ENCODE measurements at regions not wholly inside any gene's neighbourhood (a gene's known extent, or its start where the extent isn't known, plus 50 kb on each side); places are given as distances from the start of the nearest gene placed in this dataset.
"Not testable (repeated sequence)": the region's sequence is repeated elsewhere in the genome, so short reads cannot be mapped to it uniquely, and the experiment has no call there.

GRCh38 chr7:85682833-85683620 lies 496.2 kb upstream of the SEMA3D start:
- no peaks in the 10 kb centered on the region for H4K20me1 ChIP-seq (ENCODE audit: control insufficient read depth, insufficient read depth, low read depth, low read length)
- H3K9me3 ChIP-seq (ENCODE audit: control insufficient read depth, insufficient read depth, low read length) = peaks cover 4% of the 10 kb centered on the region; the same call in 1 of the 2 replicates
- H3K27ac ChIP-seq (ENCODE audit: low read depth, low read length) = no peak overlapping the region
- no peaks in the 10 kb centered on the region for H3K36me3 ChIP-seq (ENCODE audit: control insufficient read depth, low read length)
- TF ChIP-seq, protein P1, sequence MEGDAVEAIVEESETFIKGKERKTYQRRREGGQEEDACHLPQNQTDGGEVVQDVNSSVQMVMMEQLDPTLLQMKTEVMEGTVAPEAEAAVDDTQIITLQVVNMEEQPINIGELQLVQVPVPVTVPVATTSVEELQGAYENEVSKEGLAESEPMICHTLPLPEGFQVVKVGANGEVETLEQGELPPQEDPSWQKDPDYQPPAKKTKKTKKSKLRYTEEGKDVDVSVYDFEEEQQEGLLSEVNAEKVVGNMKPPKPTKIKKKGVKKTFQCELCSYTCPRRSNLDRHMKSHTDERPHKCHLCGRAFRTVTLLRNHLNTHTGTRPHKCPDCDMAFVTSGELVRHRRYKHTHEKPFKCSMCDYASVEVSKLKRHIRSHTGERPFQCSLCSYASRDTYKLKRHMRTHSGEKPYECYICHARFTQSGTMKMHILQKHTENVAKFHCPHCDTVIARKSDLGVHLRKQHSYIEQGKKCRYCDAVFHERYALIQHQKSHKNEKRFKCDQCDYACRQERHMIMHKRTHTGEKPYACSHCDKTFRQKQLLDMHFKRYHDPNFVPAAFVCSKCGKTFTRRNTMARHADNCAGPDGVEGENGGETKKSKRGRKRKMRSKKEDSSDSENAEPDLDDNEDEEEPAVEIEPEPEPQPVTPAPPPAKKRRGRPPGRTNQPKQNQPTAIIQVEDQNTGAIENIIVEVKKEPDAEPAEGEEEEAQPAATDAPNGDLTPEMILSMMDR (IDR thresholded peaks at IDR 0.05; ENCODE audit: low read depth, low read length, poor library complexity, severe bottlenecking) = no peak
- no peak for TF ChIP-seq EZH2phosphoT487 (IDR thresholded peaks at IDR 0.05; ENCODE audit: borderline replicate concordance, low read length)
- H3K4me3 ChIP-seq (ENCODE audit: low read length) = no peak overlapping the region
- H3F3A ChIP-seq (ENCODE audit: control insufficient read depth, insufficient read depth) = no peaks in the 10 kb centered on the region
- no peaks in the 10 kb centered on the region for H3K79me2 ChIP-seq (ENCODE audit: control insufficient read depth, low read length)
- H3K4me1 ChIP-seq (ENCODE audit: control insufficient read depth, low read length) = no peaks in the 10 kb centered on the region
- H3K4me2 ChIP-seq (ENCODE audit: low read length) = no peak overlapping the region
- no peaks in the 10 kb centered on the region for H3K27me3 ChIP-seq (ENCODE audit: control insufficient read depth, low read length)
- H3K9me2 ChIP-seq (replicated peaks; ENCODE audit: control insufficient read depth, low read length) = no peaks in the 10 kb centered on the region

DNA sequence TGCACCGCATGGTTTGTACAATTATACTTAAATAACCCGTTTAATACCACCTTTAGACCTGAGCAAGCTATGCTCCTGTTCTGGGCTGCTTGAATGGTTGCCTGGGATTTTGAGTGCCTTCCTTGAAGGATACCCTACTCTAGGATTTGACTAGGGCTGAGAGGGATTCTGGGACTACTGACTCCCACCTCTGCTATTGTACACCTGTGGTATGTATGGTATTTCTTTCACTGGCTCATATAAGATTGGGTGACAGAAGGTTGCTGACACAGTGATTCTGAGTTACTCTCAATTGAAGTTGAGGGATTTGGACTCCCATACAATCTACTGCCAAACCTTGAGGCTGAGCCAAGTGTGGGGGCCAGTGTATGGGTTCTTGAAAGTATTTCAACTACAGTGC lies 494.4 kb upstream of the SEMA3D start:
- Histone ChIP-seq H3K4me3 (ENCODE audit: low read length) (no peak overlapping the region), H3K4me1 (ENCODE audit: control insufficient read depth, low read length) (no peaks in the 10 kb centered on the region), H3K27ac (ENCODE audit: low read depth, low read length) (no peak overlapping the region), H3K79me2 (ENCODE audit: control insufficient read depth, low read length) (no peaks in the 10 kb centered on the region), H3K4me2 (ENCODE audit: low read length) (no peak overlapping the region), H3K9me3 (ENCODE audit: control insufficient read depth, insufficient read depth, low read length) (no peaks in the 10 kb centered on the region), H4K20me1 (ENCODE audit: control insufficient read depth, insufficient read depth, low read depth, low read length) (no peaks in the 10 kb centered on the region), H3K36me3 (ENCODE audit: control insufficient read depth, low read length) (no peaks in the 10 kb centered on the region), H3K9me2 (replicated peaks; ENCODE audit: control insufficient read depth, low read length) (no peaks in the 10 kb centered on the region), H3K27me3 (ENCODE audit: control insufficient read depth, low read length) (no peaks in the 10 kb centered on the region), H3F3A (ENCODE audit: control insufficient read depth, insufficient read depth) (no peaks in the 10 kb centered on the region)
- TF ChIP-seq, protein P1 (IDR thresholded peaks at IDR 0.05; ENCODE audit: low read depth, low read length, poor library complexity, severe bottlenecking) = no peak
- no peak for TF ChIP-seq EZH2phosphoT487 (IDR thresholded peaks at IDR 0.05; ENCODE audit: borderline replicate concordance, low read length)

DNA sequence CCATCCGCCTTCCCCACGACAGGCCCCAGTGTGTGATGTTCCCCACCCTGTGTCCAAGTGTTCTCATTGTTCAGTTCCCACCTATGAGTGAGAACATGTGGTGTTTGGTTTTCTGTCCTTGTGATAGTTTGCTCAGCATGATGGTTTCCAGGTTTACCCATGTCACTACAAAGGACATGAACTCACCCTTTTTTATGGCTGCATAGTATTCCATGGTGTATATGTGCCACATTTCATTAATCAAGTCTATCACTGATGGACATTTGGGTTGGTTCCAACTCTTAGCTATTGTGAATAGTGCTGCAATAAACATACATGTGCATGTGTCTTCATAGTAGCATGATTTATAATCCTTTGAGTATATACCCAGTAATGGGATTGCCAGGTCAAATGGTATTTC lies 488.2 kb upstream of the SEMA3D start:
- not testable (repeated sequence) for H3K27ac ChIP-seq (ENCODE audit: low read depth, low read length); H3K4me3 ChIP-seq (ENCODE audit: low read length); H3K4me1 ChIP-seq (ENCODE audit: control insufficient read depth, low read length)

GRCh38 chr7:85673876-85674275 lies 487.0 kb upstream of the SEMA3D start:
- Histone ChIP-seq H3K9me3 (ENCODE audit: control insufficient read depth, insufficient read depth, low read length) (no peaks in the 10 kb centered on the region), H4K20me1 (ENCODE audit: control insufficient read depth, insufficient read depth, low read depth, low read length) (no peaks in the 10 kb centered on the region), H3K4me3 (ENCODE audit: low read length) (no peak overlapping the region), H3K4me1 (ENCODE audit: control insufficient read depth, low read length) (no peaks in the 10 kb centered on the region), H3K9me2 (replicated peaks; ENCODE audit: control insufficient read depth, low read length) (no peaks in the 10 kb centered on the region), H3K27me3 (ENCODE audit: control insufficient read depth, low read length) (no peaks in the 10 kb centered on the region), H3K36me3 (ENCODE audit: control insufficient read depth, low read length) (no peaks in the 10 kb centered on the region), H3K79me2 (ENCODE audit: control insufficient read depth, low read length) (no peaks in the 10 kb centered on the region), H3F3A (ENCODE audit: control insufficient read depth, insufficient read depth) (no peaks in the 10 kb centered on the region), H3K4me2 (ENCODE audit: low read length) (no peak overlapping the region), H3K27ac (ENCODE audit: low read depth, low read length) (no peak overlapping the region)
- TF ChIP-seq, protein P1 (IDR thresholded peaks at IDR 0.05; ENCODE audit: low read depth, low read length, poor library complexity, severe bottlenecking) = no peak
- TF ChIP-seq EZH2phosphoT487 (IDR thresholded peaks at IDR 0.05; ENCODE audit: borderline replicate concordance, low read length) = no peak

More for the DNA sequence above, 488.2 kb upstream of the SEMA3D start:
- H3K9me2 ChIP-seq (replicated peaks; ENCODE audit: control insufficient read depth, low read length); H3K9me3 ChIP-seq (ENCODE audit: control insufficient read depth, insufficient read depth, low read length); H3F3A ChIP-seq (ENCODE audit: control insufficient read depth, insufficient read depth); H3K27me3 ChIP-seq (ENCODE audit: control insufficient read depth, low read length); H3K79me2 ChIP-seq (ENCODE audit: control insufficient read depth, low read length); H3K4me2 ChIP-seq (ENCODE audit: low read length); H3K36me3 ChIP-seq (ENCODE audit: control insufficient read depth, low read length); H4K20me1 ChIP-seq (ENCODE audit: control insufficient read depth, insufficient read depth, low read depth, low read length): not testable (repeated sequence)
